Activated naive CD8-positive, alpha-beta T cell treated with anti-CD3 and anti-CD28 coated beads for 36 hours (primary cell): ENCODE measurements at regions not wholly inside any gene's neighbourhood (a gene's known extent, or its start where the extent isn't known, plus 50 kb on each side); places are given as distances from the start of the nearest gene placed in this dataset.

Source experiments
- DNase-seq: peaks from one replicate; pipeline ENCODE4 v3.0.0; 2021
- H3K27ac Mint-ChIP-seq: one replicate; pipeline ENCODE4 v1.8.0; 2022; ENCODE audit warnings: mild to moderate bottlenecking, moderate library complexity, mixed read lengths
- H3K27me3 Mint-ChIP-seq: one replicate; pipeline ENCODE4 v1.8.0; 2022; ENCODE audit warnings: mild to moderate bottlenecking, mixed read lengths
- H3K36me3 Mint-ChIP-seq: one replicate; pipeline ENCODE4 v1.8.0; 2021; ENCODE audit warnings: mild to moderate bottlenecking, mixed read lengths
- H3K4me1 Mint-ChIP-seq: one replicate; pipeline ENCODE4 v1.8.0; 2021; ENCODE audit warnings: mixed read lengths
- H3K4me3 Mint-ChIP-seq: one replicate; pipeline ENCODE4 v1.8.0; 2022; ENCODE audit warnings: mild to moderate bottlenecking, moderate library complexity, mixed read lengths
- H3K9me3 Mint-ChIP-seq: one replicate; pipeline ENCODE4 v1.8.0; 2022; ENCODE audit warnings: mixed read lengths

GRCh38 chr6:126173265-126173664 is 166.7 kb upstream of the CENPW start:
- Mint-ChIP-seq H3K27ac (no peak overlapping the region), H3K9me3 (no peaks in the 10 kb centered on the region), H3K36me3 (no peaks in the 10 kb centered on the region), H3K4me1 (peaks cover 2% of the 10 kb centered on the region), H3K4me3 (no peak overlapping the region), H3K27me3 (no peaks in the 10 kb centered on the region)
- no peak for DNase-seq

GRCh38 chr6:126174697-126175096 is 165.2 kb upstream of the CENPW start:
- Mint-ChIP-seq H3K9me3 (no peaks in the 10 kb centered on the region), H3K36me3 (peaks cover 4% of the 10 kb centered on the region), H3K27ac (no peak overlapping the region), H3K4me3 (no peak overlapping the region), H3K27me3 (no peaks in the 10 kb centered on the region), H3K4me1 (peaks cover 2% of the 10 kb centered on the region)
- DNase-seq, result no peak

GRCh38 chr6:126175251-126175650 is 164.7 kb upstream of the CENPW start:
- Mint-ChIP-seq H3K27me3 (no peaks in the 10 kb centered on the region), H3K4me3 (no peak overlapping the region), H3K36me3 (peaks cover 4% of the 10 kb centered on the region), H3K27ac (no peak overlapping the region), H3K9me3 (no peaks in the 10 kb centered on the region), H3K4me1 (peaks cover 4% of the 10 kb centered on the region)
- no peak for DNase-seq

GRCh38 chr6:126176282-126176681 is 163.6 kb upstream of the CENPW start:
- peaks cover 4% of the 10 kb centered on the region for H3K36me3 Mint-ChIP-seq
- H3K4me3 Mint-ChIP-seq, result no peak overlapping the region
- no peak overlapping the region for H3K27ac Mint-ChIP-seq
- H3K9me3 Mint-ChIP-seq, result no peaks in the 10 kb centered on the region
- peaks cover 3% of the 10 kb centered on the region for H3K4me1 Mint-ChIP-seq
- H3K27me3 Mint-ChIP-seq, result no peaks in the 10 kb centered on the region
- DNase-seq, result no peak

GRCh38 chr6:126180585-126180984 is 159.3 kb upstream of the CENPW start:
- peak; percentile 28 for DNase-seq
- Mint-ChIP-seq H3K9me3 (no peaks in the 10 kb centered on the region), H3K27ac (no peak overlapping the region), H3K36me3 (peaks cover 10% of the 10 kb centered on the region), H3K4me1 (peaks cover 10% of the 10 kb centered on the region), H3K27me3 (no peaks in the 10 kb centered on the region), H3K4me3 (no peak overlapping the region)

GRCh38 chr6:126181173-126181741 is 158.7 kb upstream of the CENPW start:
- H3K36me3 Mint-ChIP-seq, result peaks cover 10% of the 10 kb centered on the region
- no peaks in the 10 kb centered on the region for H3K9me3 Mint-ChIP-seq
- peaks cover 10% of the 10 kb centered on the region for H3K4me1 Mint-ChIP-seq
- DNase-seq, result no peak
- no peak overlapping the region for H3K4me3 Mint-ChIP-seq
- H3K27ac Mint-ChIP-seq, result no peak overlapping the region
- no peaks in the 10 kb centered on the region for H3K27me3 Mint-ChIP-seq

GRCh38 chr6:126181890-126182289 is 158.0 kb upstream of the CENPW start:
- no peak overlapping the region for H3K27ac Mint-ChIP-seq

GRCh38 chr6:126182650-126183311 is 157.1 kb upstream of the CENPW start:
- H3K27ac Mint-ChIP-seq, result no peak overlapping the region
- H3K4me3 Mint-ChIP-seq, result no peak overlapping the region
- H3K27me3 Mint-ChIP-seq, result no peaks in the 10 kb centered on the region

More at GRCh38 chr6:126181890-126182289, 158.0 kb upstream of the CENPW start:
- H3K9me3 Mint-ChIP-seq, result no peaks in the 10 kb centered on the region
- peaks cover 10% of the 10 kb centered on the region for H3K4me1 Mint-ChIP-seq
- no peak for DNase-seq
- no peak overlapping the region for H3K4me3 Mint-ChIP-seq
- H3K27me3 Mint-ChIP-seq, result no peaks in the 10 kb centered on the region
- H3K36me3 Mint-ChIP-seq, result peaks cover 10% of the 10 kb centered on the region

GRCh38 chr6:126185774-126186173 is 154.1 kb upstream of the CENPW start:
- Mint-ChIP-seq H3K27me3 (no peaks in the 10 kb centered on the region), H3K9me3 (no peaks in the 10 kb centered on the region), H3K4me3 (no peak overlapping the region), H3K4me1 (peaks cover 7% of the 10 kb centered on the region), H3K36me3 (peaks cover 5% of the 10 kb centered on the region), H3K27ac (no peak overlapping the region)
- no peak for DNase-seq

More at GRCh38 chr6:126182650-126183311, 157.1 kb upstream of the CENPW start:
- no peak for DNase-seq
- H3K9me3 Mint-ChIP-seq, result no peaks in the 10 kb centered on the region
- H3K36me3 Mint-ChIP-seq, result peaks cover 10% of the 10 kb centered on the region
- peaks cover 10% of the 10 kb centered on the region for H3K4me1 Mint-ChIP-seq

GRCh38 chr6:126188279-126188909 is 151.5 kb upstream of the CENPW start:
- Mint-ChIP-seq H3K27me3 (no peaks in the 10 kb centered on the region), H3K9me3 (peaks cover 2% of the 10 kb centered on the region), H3K4me3 (no peak overlapping the region), H3K36me3 (peaks cover 2% of the 10 kb centered on the region), H3K4me1 (no peaks in the 10 kb centered on the region), H3K27ac (no peak overlapping the region)
- no peak for DNase-seq

GRCh38 chr6:126195625-126196236 is 144.2 kb upstream of the CENPW start:
- no peaks in the 10 kb centered on the region for H3K4me1 Mint-ChIP-seq
- DNase-seq, result no peak
- peaks cover 2% of the 10 kb centered on the region for H3K9me3 Mint-ChIP-seq
- peaks cover 3% of the 10 kb centered on the region for H3K36me3 Mint-ChIP-seq
- no peak overlapping the region for H3K4me3 Mint-ChIP-seq
- H3K27me3 Mint-ChIP-seq, result no peaks in the 10 kb centered on the region
- no peak overlapping the region for H3K27ac Mint-ChIP-seq

- Mint-ChIP-seq H3K9me3 (no peaks in the 10 kb centered on the region), H3K4me1 (no peaks in the 10 kb centered on the region), H3K27me3 (no peaks in the 10 kb centered on the region), H3K27ac (no peak overlapping the region), H3K4me3 (no peak overlapping the region), H3K36me3 (peaks cover 3% of the 10 kb centered on the region)
- no peak for DNase-seq
Measured at GRCh38 chr6:126198631-126199030, 141.3 kb upstream of the CENPW start.

- H3K4me1 Mint-ChIP-seq, result no peaks in the 10 kb centered on the region
- H3K27ac Mint-ChIP-seq, result no peak overlapping the region
- no peak overlapping the region for H3K4me3 Mint-ChIP-seq
- H3K36me3 Mint-ChIP-seq, result peaks cover 3% of the 10 kb centered on the region
- H3K27me3 Mint-ChIP-seq, result no peaks in the 10 kb centered on the region
- no peaks in the 10 kb centered on the region for H3K9me3 Mint-ChIP-seq
- no peak for DNase-seq
Measured at GRCh38 chr6:126199466-126199865, 140.4 kb upstream of the CENPW start.

- H3K27ac Mint-ChIP-seq, result no peak overlapping the region
- H3K4me3 Mint-ChIP-seq, result no peak overlapping the region
- peaks cover 3% of the 10 kb centered on the region for H3K36me3 Mint-ChIP-seq
- no peaks in the 10 kb centered on the region for H3K4me1 Mint-ChIP-seq
- H3K9me3 Mint-ChIP-seq, result no peaks in the 10 kb centered on the region
- no peaks in the 10 kb centered on the region for H3K27me3 Mint-ChIP-seq
- DNase-seq, result no peak
Measured at GRCh38 chr6:126202707-126203106, 137.2 kb upstream of the CENPW start.

GRCh38 chr6:126204126-126204525 is 135.8 kb upstream of the CENPW start:
- Mint-ChIP-seq H3K27me3 (no peaks in the 10 kb centered on the region), H3K4me1 (no peaks in the 10 kb centered on the region), H3K9me3 (no peaks in the 10 kb centered on the region), H3K36me3 (peaks cover 3% of the 10 kb centered on the region), H3K4me3 (no peak overlapping the region), H3K27ac (no peak overlapping the region)
- DNase-seq, result no peak
